GM12865 (cell line): ENCODE measurements at regions not wholly inside any gene's neighbourhood (a gene's known extent, or its start where the extent isn't known, plus 50 kb on each side); places are given as distances from the start of the nearest gene placed in this dataset.
A peak's percentile ranks its signal among the peaks of the same experiment; 100 is the strongest.

Experiments used
- DNase-seq: peaks from one replicate; pipeline ENCODE4 v3.0.0; 2010; ENCODE audit warnings: low read depth
- H3K4me3 ChIP-seq: 2 replicates; pipeline ENCODE4 v1.5.1; 2011; ENCODE audit warnings: mild to moderate bottlenecking, low read depth, low read length, control low read depth
- CTCF ChIP-seq: IDR thresholded peaks from 2 replicates; pipeline ENCODE4 v1.5.1; 2011; ENCODE audit warnings: low read length, control low read depth, low read depth, inconsistent platforms; ENCODE audit not compliant: insufficient read depth; ENCODE audit errors: missing control alignments

GRCh38 chr3:82229397-82229796, 468.0 kb upstream of the GBE1 start:
- peak; percentile 68 for DNase-seq
- no peak overlapping the region for H3K4me3 ChIP-seq
- TF ChIP-seq CTCF, result no peak

- no peak for DNase-seq
- no peak for TF ChIP-seq CTCF
- H3K4me3 ChIP-seq, result no peak overlapping the region
Measured at GRCh38 chr3:82224661-82225060, 463.2 kb upstream of the GBE1 start.

- no peak for DNase-seq
- TF ChIP-seq CTCF, result no peak
- no peak overlapping the region for H3K4me3 ChIP-seq
Measured at GRCh38 chr3:82222401-82222800, 461.0 kb upstream of the GBE1 start.

GRCh38 chr3:82217571-82217970, 456.1 kb upstream of the GBE1 start:
- no peak overlapping the region for H3K4me3 ChIP-seq
- DNase-seq, result no peak
- TF ChIP-seq CTCF, result no peak

GRCh38 chr3:82208002-82208710, 446.7 kb upstream of the GBE1 start:
- TF ChIP-seq CTCF, result no peak
- H3K4me3 ChIP-seq, result no peak overlapping the region
- no peak for DNase-seq

GRCh38 chr3:82202269-82202668, 440.8 kb upstream of the GBE1 start:
- no peak overlapping the region for H3K4me3 ChIP-seq
- no peak for TF ChIP-seq CTCF
- no peak for DNase-seq

- no peak for DNase-seq
- no peak for TF ChIP-seq CTCF
- no peak overlapping the region for H3K4me3 ChIP-seq
Measured at GRCh38 chr3:82201316-82201715, 439.9 kb upstream of the GBE1 start.
